Brain pericyte (primary cell): ENCODE measurements at regions not wholly inside any gene's neighbourhood (a gene's known extent, or its start where the extent isn't known, plus 50 kb on each side); places are given as distances from the start of the nearest gene placed in this dataset.
"Not testable (repeated sequence)": the region's sequence is repeated elsewhere in the genome, so short reads cannot be mapped to it uniquely, and the experiment has no call there.

Experiments used
- DNase-seq: peaks from one replicate; pipeline ENCODE4 v3.0.0-alpha.2; 2012; ENCODE audit warnings: low read depth, low spot score

GRCh38 chr4:138510053-138510452 lies 267.9 kb upstream of the SLC7A11 start:
- no peak for DNase-seq

GRCh38 chr4:138509346-138509745 lies 267.2 kb upstream of the SLC7A11 start:
- DNase-seq = no peak

- no peak for DNase-seq
These were observed 265.4 kb upstream of the SLC7A11 start for GRCh38 chr4:138507522-138507921.

GRCh38 chr4:138501614-138502013 lies 259.5 kb upstream of the SLC7A11 start:
- DNase-seq = no peak

- DNase-seq = no peak
These were observed 258.7 kb upstream of the SLC7A11 start for GRCh38 chr4:138500869-138501268.

GRCh38 chr4:138499627-138500026 lies 257.5 kb upstream of the SLC7A11 start:
- DNase-seq = no peak

GRCh38 chr4:138494931-138495330 lies 252.8 kb upstream of the SLC7A11 start:
- DNase-seq = peak; percentile 26

GRCh38 chr4:138494116-138494515 lies 252.0 kb upstream of the SLC7A11 start:
- DNase-seq = no peak

- no peak for DNase-seq
These were observed 250.0 kb upstream of the SLC7A11 start for GRCh38 chr4:138492176-138492575.

- no peak for DNase-seq
These were observed 246.4 kb upstream of the SLC7A11 start for GRCh38 chr4:138488533-138488932.

GRCh38 chr4:138487670-138488069 lies 245.5 kb upstream of the SLC7A11 start:
- DNase-seq = no peak

- DNase-seq = no peak
These were observed 245.1 kb upstream of the SLC7A11 start for GRCh38 chr4:138487230-138487629.

- no peak for DNase-seq
These were observed 243.3 kb upstream of the SLC7A11 start for GRCh38 chr4:138485498-138485897.

GRCh38 chr4:138475116-138475515 lies 233.0 kb upstream of the SLC7A11 start:
- no peak for DNase-seq

GRCh38 chr4:138473339-138473738 lies 231.2 kb upstream of the SLC7A11 start:
- no peak for DNase-seq

GRCh38 chr4:138460477-138461414 lies 218.6 kb upstream of the SLC7A11 start:
- DNase-seq = no peak

- no peak for DNase-seq
These were observed 216.6 kb upstream of the SLC7A11 start for GRCh38 chr4:138458751-138459150.

GRCh38 chr4:138456349-138456748 lies 214.2 kb upstream of the SLC7A11 start:
- DNase-seq = not testable (repeated sequence)

- no peak for DNase-seq
These were observed 212.9 kb upstream of the SLC7A11 start for GRCh38 chr4:138455097-138455496.

- no peak for DNase-seq
These were observed 210.7 kb upstream of the SLC7A11 start for GRCh38 chr4:138452826-138453225.

GRCh38 chr4:138451276-138451663 lies 209.1 kb upstream of the SLC7A11 start:
- no peak for DNase-seq

GRCh38 chr4:138450546-138451275 lies 208.6 kb upstream of the SLC7A11 start:
- DNase-seq = no peak

- DNase-seq = no peak
These were observed 207.8 kb upstream of the SLC7A11 start for GRCh38 chr4:138449938-138450337.
